ENCODE measurements at regions not wholly inside any gene's neighbourhood (a gene's known extent, or its start where the extent isn't known, plus 50 kb on each side); places are given as distances from the start of the nearest gene placed in this dataset.
"Not testable (repeated sequence)": the region's sequence is repeated elsewhere in the genome, so short reads cannot be mapped to it uniquely, and the experiment has no call there.

- Histone ChIP-seq H3K4me3 (ENCODE audit: low read depth, low read length) (no peak overlapping the region), H2BK120ac (ENCODE audit: insufficient read depth, low read length, poor library complexity) (no peak overlapping the region), H3K9ac (ENCODE audit: low read length) (no peak overlapping the region), H3K9me3 (ENCODE audit: insufficient read depth, low read depth, low read length) (peaks cover 1% of the 10 kb centered on the region), H3K4ac (ENCODE audit: low read depth, low read length) (no peak overlapping the region), H3K27ac (ENCODE audit: low read depth, low read length) (no peak overlapping the region), H2AFZ (ENCODE audit: insufficient read depth, low read length, poor library complexity) (no peak overlapping the region), H3K14ac (ENCODE audit: low read length) (no peak overlapping the region), H2BK5ac (ENCODE audit: low read depth, low read length, poor library complexity) (no peak overlapping the region), H3K23ac (ENCODE audit: low read length) (no peak overlapping the region), H3K4me2 (ENCODE audit: low read length) (no peak overlapping the region), H4K91ac (ENCODE audit: low read depth, low read length) (no peak overlapping the region), H2BK12ac (ENCODE audit: low read length) (no peak overlapping the region), H4K8ac (ENCODE audit: low read depth, low read length) (no peak overlapping the region), H3K79me2 (ENCODE audit: control insufficient read depth, insufficient read depth, low read length, poor library complexity) (no peaks in the 10 kb centered on the region), H3K4me1 (ENCODE audit: control insufficient read depth in 1 of 2, insufficient read depth in 2 of 2, low read length in 2 of 2) (no peaks in the 10 kb centered on the region), H3K79me1 (ENCODE audit: low read length) (no peaks in the 10 kb centered on the region), H3K36me3 (ENCODE audit: control insufficient read depth in 1 of 2, insufficient read depth in 2 of 2, low read length in 2 of 2) (no peaks in the 10 kb centered on the region), H4K12ac (ENCODE audit: low read depth, low read length) (no peak overlapping the region), H2AK5ac (ENCODE audit: low read length) (no peak overlapping the region), H3K27me3 (ENCODE audit: insufficient read depth, low read length) (no peaks in the 10 kb centered on the region), H3K18ac (ENCODE audit: low read length) (no peak overlapping the region)
- no CpG with 5 or more reads among the region's 5 CpGs for WGBS (ENCODE audit: extremely low coverage, insufficient coverage, insufficient read length)
- DNase-seq = no peak
Measured at GRCh38 chr3:82627733-82628132, 866.3 kb upstream of the GBE1 start.

GRCh38 chr3:82620744-82621143 lies 859.3 kb upstream of the GBE1 start:
- H3K4ac ChIP-seq (ENCODE audit: low read depth, low read length); H2BK120ac ChIP-seq (ENCODE audit: insufficient read depth, low read length, poor library complexity); H3K4me2 ChIP-seq (ENCODE audit: low read length); H3K18ac ChIP-seq (ENCODE audit: low read length); H3K4me3 ChIP-seq (ENCODE audit: low read depth, low read length); H3K79me1 ChIP-seq (ENCODE audit: low read length); H3K79me2 ChIP-seq (ENCODE audit: control insufficient read depth, insufficient read depth, low read length, poor library complexity); H3K9ac ChIP-seq (ENCODE audit: low read length); H3K4me1 ChIP-seq (ENCODE audit: control insufficient read depth in 1 of 2, insufficient read depth in 2 of 2, low read length in 2 of 2); H4K91ac ChIP-seq (ENCODE audit: low read depth, low read length); H3K36me3 ChIP-seq (ENCODE audit: control insufficient read depth in 1 of 2, insufficient read depth in 2 of 2, low read length in 2 of 2); H3K9me3 ChIP-seq (ENCODE audit: insufficient read depth, low read depth, low read length); H3K27me3 ChIP-seq (ENCODE audit: insufficient read depth, low read length); H3K23ac ChIP-seq (ENCODE audit: low read length); H2AFZ ChIP-seq (ENCODE audit: insufficient read depth, low read length, poor library complexity); H2BK12ac ChIP-seq (ENCODE audit: low read length); DNase-seq; H3K14ac ChIP-seq (ENCODE audit: low read length); H2BK5ac ChIP-seq (ENCODE audit: low read depth, low read length, poor library complexity); H4K8ac ChIP-seq (ENCODE audit: low read depth, low read length); H2AK5ac ChIP-seq (ENCODE audit: low read length); H3K27ac ChIP-seq (ENCODE audit: low read depth, low read length); H4K12ac ChIP-seq (ENCODE audit: low read depth, low read length): not testable (repeated sequence)
- WGBS (ENCODE audit: extremely low coverage, insufficient coverage, insufficient read length) = no CpG with 5 or more reads among the region's 3 CpGs

- Histone ChIP-seq H2AFZ (ENCODE audit: insufficient read depth, low read length, poor library complexity) (no peak overlapping the region), H3K4me2 (ENCODE audit: low read length) (no peak overlapping the region), H3K9ac (ENCODE audit: low read length) (no peak overlapping the region), H3K36me3 (ENCODE audit: control insufficient read depth in 1 of 2, insufficient read depth in 2 of 2, low read length in 2 of 2) (no peaks in the 10 kb centered on the region), H3K79me2 (ENCODE audit: control insufficient read depth, insufficient read depth, low read length, poor library complexity) (no peaks in the 10 kb centered on the region), H3K4me3 (ENCODE audit: low read depth, low read length) (no peak overlapping the region), H3K4ac (ENCODE audit: low read depth, low read length) (no peak overlapping the region), H4K91ac (ENCODE audit: low read depth, low read length) (no peak overlapping the region), H3K14ac (ENCODE audit: low read length) (no peak overlapping the region), H2BK120ac (ENCODE audit: insufficient read depth, low read length, poor library complexity) (no peak overlapping the region), H2AK5ac (ENCODE audit: low read length) (no peak overlapping the region), H3K27me3 (ENCODE audit: insufficient read depth, low read length) (no peaks in the 10 kb centered on the region), H3K23ac (ENCODE audit: low read length) (no peak overlapping the region), H3K27ac (ENCODE audit: low read depth, low read length) (no peak overlapping the region), H3K9me3 (ENCODE audit: insufficient read depth, low read depth, low read length) (no peaks in the 10 kb centered on the region), H4K12ac (ENCODE audit: low read depth, low read length) (no peak overlapping the region), H2BK5ac (ENCODE audit: low read depth, low read length, poor library complexity) (no peak overlapping the region), H3K79me1 (ENCODE audit: low read length) (no peaks in the 10 kb centered on the region), H3K18ac (ENCODE audit: low read length) (no peak overlapping the region), H2BK12ac (ENCODE audit: low read length) (no peak overlapping the region), H3K4me1 (ENCODE audit: control insufficient read depth in 1 of 2, insufficient read depth in 2 of 2, low read length in 2 of 2) (no peaks in the 10 kb centered on the region), H4K8ac (ENCODE audit: low read depth, low read length) (no peak overlapping the region)
- DNase-seq = no peak
Measured at GRCh38 chr3:82618594-82618993, 857.1 kb upstream of the GBE1 start.

GRCh38 chr3:82610236-82610635 lies 848.8 kb upstream of the GBE1 start:
- Histone ChIP-seq H3K9ac (ENCODE audit: low read length) (no peak overlapping the region), H4K8ac (ENCODE audit: low read depth, low read length) (no peak overlapping the region), H4K91ac (ENCODE audit: low read depth, low read length) (no peak overlapping the region), H2AFZ (ENCODE audit: insufficient read depth, low read length, poor library complexity) (no peak overlapping the region), H3K79me1 (ENCODE audit: low read length) (no peaks in the 10 kb centered on the region), H2BK5ac (ENCODE audit: low read depth, low read length, poor library complexity) (no peak overlapping the region), H3K36me3 (ENCODE audit: control insufficient read depth in 1 of 2, insufficient read depth in 2 of 2, low read length in 2 of 2) (no peaks in the 10 kb centered on the region), H3K23ac (ENCODE audit: low read length) (no peak overlapping the region), H3K4me3 (ENCODE audit: low read depth, low read length) (no peak overlapping the region), H3K79me2 (ENCODE audit: control insufficient read depth, insufficient read depth, low read length, poor library complexity) (no peaks in the 10 kb centered on the region), H3K9me3 (ENCODE audit: insufficient read depth, low read depth, low read length) (no peaks in the 10 kb centered on the region), H2BK120ac (ENCODE audit: insufficient read depth, low read length, poor library complexity) (no peak overlapping the region), H3K4me1 (ENCODE audit: control insufficient read depth in 1 of 2, insufficient read depth in 2 of 2, low read length in 2 of 2) (no peaks in the 10 kb centered on the region), H3K18ac (ENCODE audit: low read length) (no peak overlapping the region), H3K27me3 (ENCODE audit: insufficient read depth, low read length) (no peaks in the 10 kb centered on the region), H3K4me2 (ENCODE audit: low read length) (no peak overlapping the region), H3K4ac (ENCODE audit: low read depth, low read length) (no peak overlapping the region), H2AK5ac (ENCODE audit: low read length) (no peak overlapping the region), H2BK12ac (ENCODE audit: low read length) (no peak overlapping the region), H4K12ac (ENCODE audit: low read depth, low read length) (no peak overlapping the region), H3K27ac (ENCODE audit: low read depth, low read length) (no peak overlapping the region), H3K14ac (ENCODE audit: low read length) (no peak overlapping the region)
- no peak for DNase-seq
- no CpG with 5 or more reads among the region's 1 CpG for WGBS (ENCODE audit: extremely low coverage, insufficient coverage, insufficient read length)

- Histone ChIP-seq H3K14ac (ENCODE audit: low read length) (no peak overlapping the region), H3K23ac (ENCODE audit: low read length) (no peak overlapping the region), H3K79me2 (ENCODE audit: control insufficient read depth, insufficient read depth, low read length, poor library complexity) (no peaks in the 10 kb centered on the region), H3K27ac (ENCODE audit: low read depth, low read length) (no peak overlapping the region), H2BK5ac (ENCODE audit: low read depth, low read length, poor library complexity) (no peak overlapping the region), H4K8ac (ENCODE audit: low read depth, low read length) (no peak overlapping the region), H3K18ac (ENCODE audit: low read length) (no peak overlapping the region), H3K9ac (ENCODE audit: low read length) (no peak overlapping the region), H3K27me3 (ENCODE audit: insufficient read depth, low read length) (no peaks in the 10 kb centered on the region), H2BK12ac (ENCODE audit: low read length) (no peak overlapping the region), H3K4me1 (ENCODE audit: control insufficient read depth in 1 of 2, insufficient read depth in 2 of 2, low read length in 2 of 2) (no peaks in the 10 kb centered on the region), H3K36me3 (ENCODE audit: control insufficient read depth in 1 of 2, insufficient read depth in 2 of 2, low read length in 2 of 2) (no peaks in the 10 kb centered on the region), H4K91ac (ENCODE audit: low read depth, low read length) (no peak overlapping the region), H2BK120ac (ENCODE audit: insufficient read depth, low read length, poor library complexity) (no peak overlapping the region), H3K79me1 (ENCODE audit: low read length) (no peaks in the 10 kb centered on the region), H2AFZ (ENCODE audit: insufficient read depth, low read length, poor library complexity) (no peak overlapping the region), H3K9me3 (ENCODE audit: insufficient read depth, low read depth, low read length) (no peaks in the 10 kb centered on the region), H3K4ac (ENCODE audit: low read depth, low read length) (no peak overlapping the region), H3K4me2 (ENCODE audit: low read length) (no peak overlapping the region), H4K12ac (ENCODE audit: low read depth, low read length) (no peak overlapping the region), H2AK5ac (ENCODE audit: low read length) (no peak overlapping the region), H3K4me3 (ENCODE audit: low read depth, low read length) (no peak overlapping the region)
- no peak for DNase-seq
- no CpG with 5 or more reads among the region's 1 CpG for WGBS (ENCODE audit: extremely low coverage, insufficient coverage, insufficient read length)
Measured at GRCh38 chr3:82607391-82607790, 845.9 kb upstream of the GBE1 start.

Measured in trophoblast cell (in vitro differentiated cells and primary cell).